ENCODE measurements at regions not wholly inside any gene's neighbourhood (a gene's known extent, or its start where the extent isn't known, plus 50 kb on each side); places are given as distances from the start of the nearest gene placed in this dataset.
"Not testable (repeated sequence)": the region's sequence is repeated elsewhere in the genome, so short reads cannot be mapped to it uniquely, and the experiment has no call there.

- ChIA-PET POLR2A (no interaction called here), CTCF (no interaction called here)
These were observed 89.9 kb upstream of the FAT1 start for GRCh38 chr4:186813377-186814068.

DNA sequence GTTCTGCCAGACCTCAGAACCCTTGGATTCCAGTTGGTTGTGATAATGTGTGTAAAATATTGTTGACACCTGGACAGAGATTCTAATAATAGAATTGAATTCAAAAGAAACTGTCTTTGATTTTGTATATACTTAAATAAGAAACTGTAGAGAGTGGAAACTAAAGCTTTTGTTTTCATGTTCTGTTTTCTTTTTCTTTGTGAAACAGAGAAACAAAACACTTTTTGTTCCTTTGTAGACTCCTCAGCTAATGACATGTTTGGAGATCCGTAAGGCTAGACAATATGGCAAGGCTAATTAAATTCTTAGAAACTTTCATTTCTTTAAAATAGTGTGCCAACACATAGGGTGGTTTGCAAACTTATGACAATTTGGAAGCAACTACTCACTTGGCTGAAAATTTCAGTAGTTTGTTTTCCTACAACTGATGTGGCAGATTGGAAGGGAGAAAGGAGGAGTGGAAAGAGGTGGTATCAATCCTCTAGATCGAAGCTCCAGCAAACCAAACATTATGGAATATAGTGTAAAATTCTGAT, 90.9 kb upstream of the FAT1 start:
- ChIA-PET POLR2A (no interaction called here), CTCF (no interaction called here)

DNA sequence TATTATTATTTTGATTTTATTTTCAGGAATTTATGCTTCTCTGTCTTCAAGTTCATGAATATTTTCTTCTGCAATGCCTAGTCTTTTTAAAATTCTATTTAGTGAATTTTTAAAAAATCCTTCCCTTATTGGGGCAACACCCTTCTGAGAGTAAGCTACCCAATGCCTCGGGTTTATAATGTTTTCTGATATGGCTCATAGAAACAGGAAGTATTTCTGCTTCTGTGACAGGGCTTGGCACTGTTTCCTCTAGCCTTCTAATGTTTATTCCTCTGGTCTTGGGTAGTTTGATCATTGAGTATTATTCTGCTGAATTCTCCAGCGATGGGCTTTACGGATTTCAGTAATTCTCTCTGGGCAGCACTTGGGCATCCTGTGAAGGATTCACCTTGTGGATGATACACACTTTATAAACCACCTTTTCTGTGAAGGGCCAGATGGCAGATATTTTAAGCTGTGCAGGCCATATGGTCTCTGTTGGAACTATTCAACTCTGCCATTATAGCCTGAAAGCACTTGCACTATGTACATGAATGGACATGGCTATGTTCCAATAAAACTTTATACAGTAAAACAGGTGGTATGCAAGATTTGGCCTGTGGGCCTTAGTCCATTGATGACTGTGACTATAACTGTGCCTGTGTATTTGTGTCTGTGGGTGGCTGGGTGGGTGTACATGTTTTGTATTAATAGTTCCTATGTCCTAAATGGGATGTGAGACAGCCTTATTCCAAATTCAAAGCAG, 95.9 kb upstream of the FAT1 start:
- ChIA-PET CTCF (no interaction called here), POLR2A (no interaction called here)

DNA sequence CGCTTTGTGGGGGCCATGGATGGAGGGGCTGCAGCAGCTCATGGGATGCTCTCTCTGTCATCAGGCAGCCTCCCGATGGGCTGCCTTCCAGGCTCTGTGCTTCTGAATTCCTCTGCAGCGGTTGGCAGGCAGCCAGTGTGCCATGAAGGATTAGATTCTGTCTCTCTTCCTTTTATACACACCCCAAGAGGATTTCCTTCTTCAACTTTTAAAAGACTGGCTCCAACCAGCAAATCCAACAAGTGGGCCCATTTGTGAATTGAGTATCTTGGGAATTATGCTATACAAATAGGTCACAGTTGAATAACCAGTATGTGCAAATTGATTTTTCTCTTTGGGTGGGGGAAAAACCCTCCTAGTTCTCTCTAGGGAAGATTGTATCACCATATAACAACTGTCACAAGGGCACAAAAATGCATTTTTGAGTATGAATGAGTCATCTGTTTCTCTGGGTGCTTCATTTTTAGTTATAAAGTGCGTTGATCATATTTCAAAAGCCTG, 96.8 kb upstream of the FAT1 start:
- CTCF ChIA-PET: no interaction called here
- POLR2A ChIA-PET: no interaction called here

GRCh38 chr4:186823989-186824388, 100.3 kb upstream of the FAT1 start:
- POLR2A ChIA-PET: interaction anchor here (0.6 kb wide), 1 partner anchor 525 kb away, joined by 5 read pairs; no protein-coding TSS in a partner anchor
- CTCF ChIA-PET: no interaction called here

GRCh38 chr4:186825069-186825468, 101.4 kb upstream of the FAT1 start:
- POLR2A ChIA-PET: no interaction called here
- CTCF ChIA-PET: no interaction called here

- ChIA-PET CTCF (no interaction called here), POLR2A (no interaction called here)
These were observed 102.3 kb upstream of the FAT1 start for GRCh38 chr4:186826006-186826405.

GRCh38 chr4:186826846-186827533, 103.3 kb upstream of the FAT1 start:
- ChIA-PET CTCF (interaction anchor here (0.6 kb wide), 1 partner anchor 19 kb away, joined by 3 read pairs; no protein-coding TSS in a partner anchor), POLR2A (no interaction called here)

DNA sequence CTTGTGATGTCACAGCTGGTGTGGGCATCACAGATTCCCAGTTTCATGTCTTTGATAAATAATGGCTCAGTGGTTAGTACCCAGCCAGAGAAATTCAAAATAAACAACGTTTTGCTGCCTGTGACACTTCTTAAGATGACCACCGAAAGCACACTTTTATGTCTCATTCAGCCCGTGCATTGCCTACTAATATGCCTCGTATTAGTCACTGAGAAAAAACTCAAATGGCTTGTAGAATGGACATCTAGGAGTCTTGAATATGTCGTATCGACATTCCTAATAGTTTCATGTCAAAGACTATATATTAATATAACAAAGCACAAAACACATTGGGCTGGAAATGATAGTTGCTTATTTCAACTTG, 103.9 kb upstream of the FAT1 start:
- ChIA-PET POLR2A (no interaction called here), CTCF (interaction anchor here (0.6 kb wide), 1 partner anchor 19 kb away, joined by 3 read pairs; no protein-coding TSS in a partner anchor)

DNA sequence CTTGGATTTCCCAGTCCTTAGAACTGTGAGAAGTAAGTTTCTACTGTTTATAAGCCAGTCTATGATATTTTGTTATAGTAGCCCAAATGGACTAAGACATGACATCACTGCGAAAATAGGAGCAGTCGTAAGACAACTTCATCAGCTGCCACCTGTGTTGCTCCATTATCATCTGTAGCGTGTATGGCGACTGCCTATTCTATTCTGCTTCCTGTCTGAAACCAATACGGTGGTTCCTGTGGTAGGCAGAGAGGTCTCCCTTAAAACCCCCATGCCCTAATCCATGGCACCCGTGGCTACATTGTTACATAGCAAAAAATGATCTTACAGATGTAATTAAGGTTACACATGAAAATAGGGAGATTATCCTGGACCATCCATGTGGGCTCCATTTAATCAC, 105.4 kb upstream of the FAT1 start:
- ChIA-PET CTCF (no interaction called here), POLR2A (no interaction called here)

DNA sequence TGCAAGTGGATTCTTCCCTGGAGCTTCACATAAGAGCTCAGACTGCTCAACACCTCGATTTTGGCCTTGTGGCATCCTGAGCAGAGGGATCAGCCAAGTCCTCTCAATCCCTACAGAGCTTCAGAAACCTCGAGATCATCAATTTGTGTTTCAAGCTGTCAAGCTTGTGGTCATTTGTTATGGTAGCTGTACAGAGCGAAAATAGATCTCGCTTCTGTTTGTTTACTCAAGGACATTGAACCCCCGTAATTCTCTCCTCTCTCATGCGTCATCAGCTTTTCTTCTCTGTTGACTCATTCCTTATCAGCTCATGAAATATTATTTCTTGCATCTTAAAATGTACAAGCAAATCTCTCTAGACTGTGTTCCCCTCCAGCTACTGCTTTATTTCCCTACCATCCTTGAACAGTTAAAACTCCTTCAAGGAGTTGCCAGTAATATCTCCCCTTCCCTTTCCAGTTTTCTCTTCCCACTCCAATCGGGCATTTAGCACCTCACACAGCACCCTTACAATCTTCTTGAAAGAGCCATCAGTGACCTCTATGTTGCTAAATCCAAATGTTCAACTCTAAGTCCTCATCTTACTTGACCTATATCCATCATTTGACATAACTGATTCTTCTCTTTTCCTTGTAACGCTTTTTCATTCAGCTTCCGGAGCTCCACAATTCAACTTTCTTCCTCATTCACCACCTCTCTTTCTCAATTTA, 106.2 kb upstream of the FAT1 start:
- CTCF ChIA-PET: no interaction called here
- POLR2A ChIA-PET: no interaction called here

- CTCF ChIA-PET: no interaction called here
- POLR2A ChIA-PET: no interaction called here
These were observed 107.9 kb upstream of the FAT1 start for GRCh38 chr4:186831574-186831973.

- ChIA-PET CTCF (no interaction called here), POLR2A (no interaction called here)
These were observed 109.2 kb upstream of the FAT1 start for GRCh38 chr4:186832906-186833305.

DNA sequence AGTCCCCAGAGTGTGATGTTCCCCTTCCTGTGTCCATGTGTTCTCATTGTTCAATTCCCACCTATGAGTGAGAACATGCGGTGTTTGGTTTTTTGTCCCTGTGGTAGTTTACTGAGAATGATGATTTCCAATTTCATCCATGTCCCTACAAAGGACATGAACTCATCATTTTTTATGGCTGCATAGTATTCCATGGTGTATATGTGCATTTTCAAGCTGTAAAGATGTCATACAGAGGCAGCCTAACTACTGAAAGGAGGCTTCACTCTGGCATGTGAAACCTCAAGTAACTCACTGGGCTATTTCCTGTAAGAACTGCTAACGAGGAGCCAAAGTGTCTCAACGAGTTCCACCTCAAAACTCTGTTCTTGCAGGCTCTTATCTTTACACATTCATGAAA, 113.8 kb upstream of the FAT1 start:
- CTCF ChIA-PET, POLR2A ChIA-PET: not testable (repeated sequence)

DNA sequence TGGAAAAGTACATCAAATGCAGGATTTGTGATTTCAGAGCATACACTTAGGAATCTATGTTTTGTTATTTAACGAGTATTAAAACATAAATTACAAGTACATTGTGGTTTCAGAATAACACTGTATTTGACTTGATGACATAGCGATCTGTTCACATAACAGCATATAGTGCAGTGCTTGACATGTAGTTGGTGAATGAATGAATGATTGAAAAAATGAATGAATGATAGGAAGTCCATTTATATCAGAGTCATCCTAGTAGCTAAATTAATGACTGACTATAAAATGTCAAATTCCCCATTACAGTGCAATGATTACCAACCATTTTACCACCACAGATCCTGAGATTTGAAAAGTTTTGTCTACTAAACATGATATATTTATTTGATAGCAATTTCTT, 114.6 kb upstream of the FAT1 start:
- ChIA-PET CTCF (no interaction called here), POLR2A (no interaction called here)

DNA sequence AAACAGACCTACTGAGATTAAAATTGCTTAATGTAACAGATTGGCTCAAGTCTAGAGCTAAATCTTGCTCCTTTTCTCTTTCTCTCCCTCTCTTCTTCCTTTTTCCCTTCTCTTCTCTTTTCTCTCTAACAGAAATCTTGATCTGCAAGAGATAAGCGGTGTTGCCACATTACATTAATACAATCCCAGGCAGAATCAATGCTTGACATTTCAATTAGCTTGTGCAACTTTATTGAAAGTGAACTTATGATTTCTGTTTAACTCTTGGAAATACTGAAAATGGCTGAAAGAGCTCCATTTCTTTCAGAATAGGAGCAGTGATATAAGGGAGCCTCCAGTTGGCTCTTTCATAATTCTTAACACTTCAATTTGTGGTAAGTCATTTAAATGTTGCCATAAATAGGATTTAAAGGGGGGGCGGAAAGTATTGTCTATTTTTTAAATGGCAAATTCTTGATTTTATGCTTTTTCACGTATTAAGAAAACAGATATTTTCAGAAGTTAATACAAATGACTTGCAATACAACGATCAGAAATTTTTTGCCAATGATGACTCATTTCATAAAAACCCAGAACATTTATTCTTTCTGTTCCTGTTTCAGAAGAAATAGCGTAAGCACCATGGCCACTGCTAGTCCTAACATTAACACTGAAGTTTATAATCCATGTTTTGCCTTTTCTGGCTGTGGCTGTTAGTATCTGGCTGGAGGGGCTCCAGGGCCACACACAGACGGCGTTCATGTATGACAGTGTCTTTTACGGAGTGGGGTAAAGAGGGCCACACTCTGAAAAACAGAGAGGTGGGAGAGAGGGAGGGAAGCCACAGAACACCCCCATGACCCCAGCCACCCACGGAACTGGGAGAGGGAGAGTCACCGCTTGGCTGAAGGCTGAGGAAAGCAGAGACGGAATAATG, 115.7 kb upstream of the FAT1 start:
- ChIA-PET CTCF (no interaction called here), POLR2A (no interaction called here)

DNA sequence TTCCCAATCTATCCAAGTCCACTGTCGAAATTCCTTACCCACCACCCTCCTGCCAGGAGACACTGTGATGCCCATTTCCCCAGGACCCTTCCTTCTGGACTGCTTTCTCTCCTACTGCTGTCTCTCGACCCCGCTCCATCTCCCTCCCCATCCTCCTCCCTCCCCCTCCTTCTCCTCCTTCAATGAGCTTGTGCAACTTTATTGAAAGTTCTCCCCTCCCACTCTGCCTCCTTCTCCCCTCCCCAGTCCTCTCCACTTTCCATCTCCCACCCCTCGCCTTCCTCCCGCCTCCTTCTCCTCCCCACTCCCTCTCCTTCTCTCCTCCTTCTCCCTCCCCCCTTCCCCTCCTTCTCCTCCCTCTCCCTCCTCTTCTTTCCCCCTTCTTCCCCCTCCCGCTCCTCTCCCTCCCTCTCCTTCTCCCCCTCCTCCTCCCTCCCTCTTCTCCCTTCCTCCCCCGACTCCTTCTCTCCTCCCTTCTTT, 116.6 kb upstream of the FAT1 start:
- ChIA-PET CTCF (no interaction called here), POLR2A (no interaction called here)

- ChIA-PET POLR2A (no interaction called here), CTCF (no interaction called here)
These were observed 117.2 kb upstream of the FAT1 start for GRCh38 chr4:186840771-186841301.

Measured in activated CD8-positive, alpha-beta memory T cell treated with anti-CD3 and anti-CD28 coated beads for 36 hours (primary cell).